ENCODE measurements at regions not wholly inside any gene's neighbourhood (a gene's known extent, or its start where the extent isn't known, plus 50 kb on each side); places are given as distances from the start of the nearest gene placed in this dataset.

- TF ChIP-seq POLR2AphosphoS5 (IDR thresholded peaks at IDR 0.05): no peak
- no peak for TF ChIP-seq EP300 (IDR thresholded peaks at IDR 0.05)
- no peak for TF ChIP-seq POLR2A (IDR thresholded peaks at IDR 0.05)
- no peak for TF ChIP-seq CTCF (IDR thresholded peaks at IDR 0.05)
- 80% methylated on average over 2 of the region's 2 CpGs for WGBS
- DNase-seq (ENCODE audit: low spot score in 2 of 2): no peak
- H3K4me3 ChIP-seq: no peak overlapping the region
- H3K9me3 ChIP-seq: no peaks in the 10 kb centered on the region
- H3K27me3 ChIP-seq: no peaks in the 10 kb centered on the region
- H3K4me1 ChIP-seq: no peaks in the 10 kb centered on the region
- H3K36me3 ChIP-seq: no peaks in the 10 kb centered on the region
- H3K27ac ChIP-seq: no peak overlapping the region
These were observed 502.1 kb upstream of the FLRT2 start for GRCh38 chr14:85027681-85028370.

GRCh38 chr14:85037411-85037810, 492.5 kb upstream of the FLRT2 start:
- no peak overlapping the region for H3K27ac ChIP-seq
- WGBS: 90% methylated on average over 2 of the region's 2 CpGs
- H3K4me1 ChIP-seq: peaks cover 13% of the 10 kb centered on the region
- DNase-seq (ENCODE audit: low spot score in 2 of 2): no peak
- no peaks in the 10 kb centered on the region for H3K9me3 ChIP-seq
- no peak overlapping the region for H3K4me3 ChIP-seq
- TF ChIP-seq CTCF (IDR thresholded peaks at IDR 0.05): no peak
- TF ChIP-seq EP300 (IDR thresholded peaks at IDR 0.05): no peak
- no peak for TF ChIP-seq POLR2AphosphoS5 (IDR thresholded peaks at IDR 0.05)
- TF ChIP-seq POLR2A (IDR thresholded peaks at IDR 0.05): no peak
- H3K27me3 ChIP-seq: no peaks in the 10 kb centered on the region
- no peaks in the 10 kb centered on the region for H3K36me3 ChIP-seq

DNA sequence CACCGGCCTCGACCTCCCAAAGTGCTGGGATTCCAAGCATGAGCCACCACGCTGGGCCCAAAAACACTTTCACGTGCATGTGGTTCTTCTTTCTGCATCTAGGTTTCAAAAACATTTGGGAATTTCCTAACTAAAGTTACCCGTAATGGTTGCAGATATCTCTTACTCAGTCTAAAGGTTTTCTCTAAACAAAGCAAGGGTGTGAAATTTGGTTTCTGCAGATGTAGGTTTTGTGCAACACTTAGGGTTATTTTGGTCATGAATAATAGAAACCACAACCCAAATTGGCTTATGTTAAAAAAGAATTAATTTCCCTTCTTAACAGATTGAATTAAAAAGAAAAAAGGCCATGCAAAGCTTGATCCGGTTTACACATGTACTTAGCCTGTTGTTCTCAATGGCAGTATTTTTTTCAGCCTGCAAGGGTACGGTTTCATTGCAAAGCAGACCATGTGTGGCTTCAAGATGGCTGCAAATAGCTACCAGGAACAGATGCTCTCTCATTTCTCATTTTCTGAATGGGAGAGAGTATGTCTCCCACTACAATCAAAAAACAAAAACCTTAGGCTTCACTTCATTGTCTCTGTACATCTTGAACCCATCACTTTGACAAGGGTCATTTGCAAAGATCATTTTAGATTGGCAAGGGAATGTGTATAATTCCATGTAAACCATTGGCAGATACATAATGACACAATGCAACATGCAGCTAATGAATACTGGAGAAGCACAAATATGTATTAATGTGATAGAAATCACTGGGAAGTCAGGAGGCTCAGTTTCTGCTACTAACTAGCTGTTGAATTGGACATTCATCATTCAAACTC, 491.2 kb upstream of the FLRT2 start:
- Histone ChIP-seq H3K27ac (no peak overlapping the region), H3K9me3 (no peaks in the 10 kb centered on the region), H3K4me3 (no peak overlapping the region), H3K27me3 (no peaks in the 10 kb centered on the region), H3K4me1 (peaks cover 13% of the 10 kb centered on the region), H3K36me3 (no peaks in the 10 kb centered on the region)
- no peak for DNase-seq (ENCODE audit: low spot score in 2 of 2)
- 78% methylated on average over 7 of the region's 7 CpGs for WGBS
- no peak for TF ChIP-seq POLR2A (IDR thresholded peaks at IDR 0.05)
- TF ChIP-seq POLR2AphosphoS5 (IDR thresholded peaks at IDR 0.05): no peak
- no peak for TF ChIP-seq EP300 (IDR thresholded peaks at IDR 0.05)
- TF ChIP-seq CTCF (IDR thresholded peaks at IDR 0.05): no peak

DNA sequence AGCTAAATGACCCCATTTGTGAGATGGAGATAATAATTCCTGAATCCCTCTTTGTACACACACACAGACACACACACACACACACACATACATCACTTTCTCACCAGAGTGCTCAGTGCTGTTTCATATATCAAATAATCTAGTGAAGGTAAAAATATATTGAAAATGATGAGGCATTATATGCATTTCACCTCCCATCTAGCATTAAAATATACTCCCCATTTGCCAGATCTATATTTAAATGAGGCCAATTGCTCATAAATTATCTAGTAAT, 490.7 kb upstream of the FLRT2 start:
- Histone ChIP-seq H3K4me3 (no peak overlapping the region), H3K9me3 (no peaks in the 10 kb centered on the region), H3K4me1 (peaks cover 13% of the 10 kb centered on the region), H3K27me3 (no peaks in the 10 kb centered on the region), H3K36me3 (no peaks in the 10 kb centered on the region), H3K27ac (no peak overlapping the region)
- DNase-seq (ENCODE audit: low spot score in 2 of 2): no peak
- TF ChIP-seq CTCF (IDR thresholded peaks at IDR 0.05) (no peak), POLR2A (IDR thresholded peaks at IDR 0.05) (no peak), POLR2AphosphoS5 (IDR thresholded peaks at IDR 0.05) (no peak), EP300 (IDR thresholded peaks at IDR 0.05) (no peak)

DNA sequence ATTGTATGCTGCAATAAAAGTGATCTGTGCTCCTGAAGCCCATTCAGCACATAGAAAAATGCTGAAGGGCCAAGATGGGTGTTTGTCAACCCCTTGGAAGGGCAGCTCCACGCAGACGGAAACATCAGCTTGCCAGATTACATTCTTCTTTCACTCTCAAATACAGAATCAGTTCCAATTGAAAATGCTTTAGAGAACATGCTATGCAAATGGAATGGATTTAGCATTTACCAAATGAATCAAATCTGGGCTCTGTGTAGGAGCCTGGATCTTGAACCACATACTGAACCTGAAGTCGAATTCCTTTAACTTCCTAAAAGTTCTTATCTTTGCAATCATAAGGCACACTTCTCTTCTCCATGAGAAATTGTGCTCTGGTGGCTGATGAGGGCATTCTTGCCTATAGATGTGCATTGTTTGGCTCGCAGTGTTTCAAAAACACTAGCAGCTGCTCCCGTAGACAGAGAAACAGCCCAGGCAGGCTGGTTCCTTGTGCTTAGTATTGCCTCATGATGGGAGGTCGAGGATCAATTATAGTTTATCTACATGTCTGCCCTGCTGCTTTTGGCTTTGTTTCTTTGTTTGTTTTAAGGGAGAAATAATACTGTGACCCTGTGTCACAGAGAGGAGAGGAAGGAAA, 489.8 kb upstream of the FLRT2 start:
- DNase-seq (ENCODE audit: low spot score in 2 of 2): no peak
- H3K9me3 ChIP-seq: no peaks in the 10 kb centered on the region
- TF ChIP-seq CTCF (IDR thresholded peaks at IDR 0.05): no peak
- H3K4me1 ChIP-seq: peaks cover 13% of the 10 kb centered on the region
- no peaks in the 10 kb centered on the region for H3K36me3 ChIP-seq
- H3K4me3 ChIP-seq: no peak overlapping the region
- H3K27ac ChIP-seq: no peak overlapping the region
- no peaks in the 10 kb centered on the region for H3K27me3 ChIP-seq
- WGBS: 33% methylated on average over 6 of the region's 6 CpGs
